GM19025 (cell line): ENCODE measurements at regions not wholly inside any gene's neighbourhood (a gene's known extent, or its start where the extent isn't known, plus 50 kb on each side); places are given as distances from the start of the nearest gene placed in this dataset.
"Not testable (repeated sequence)": the region's sequence is repeated elsewhere in the genome, so short reads cannot be mapped to it uniquely, and the experiment has no call there.

Experiments used
- ATAC-seq: cut with Tn5 transposase; IDR thresholded peaks from one replicate; pipeline ENCODE4 v1.9.1; 2021; ENCODE audit warnings: mild to moderate bottlenecking, low read depth, moderate library complexity; ENCODE audit not compliant: unreplicated experiment

DNA sequence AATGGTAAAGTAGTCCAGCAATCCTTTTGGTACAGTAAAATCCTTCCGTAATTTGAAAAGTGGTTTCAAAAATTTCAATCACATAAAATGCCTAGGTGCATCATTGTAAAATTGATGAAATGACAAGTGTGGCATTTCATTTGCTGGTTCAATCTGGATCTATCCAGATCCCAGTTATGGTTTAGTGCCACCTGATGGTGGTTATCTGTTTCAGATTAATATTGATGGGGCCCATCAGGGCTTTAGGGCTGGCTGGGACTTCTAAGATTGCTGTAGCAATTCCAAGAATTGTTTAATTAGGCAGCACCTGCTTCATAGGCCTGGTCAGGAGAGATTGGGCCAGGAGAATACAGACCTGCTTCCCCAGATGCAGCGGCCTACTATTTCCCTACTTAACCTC lies 55.5 kb upstream of the PIK3C3 start:
- ATAC-seq, result no peak

GRCh38 chr18:41893432-41893831 lies 61.6 kb upstream of the PIK3C3 start:
- ATAC-seq, result no peak

DNA sequence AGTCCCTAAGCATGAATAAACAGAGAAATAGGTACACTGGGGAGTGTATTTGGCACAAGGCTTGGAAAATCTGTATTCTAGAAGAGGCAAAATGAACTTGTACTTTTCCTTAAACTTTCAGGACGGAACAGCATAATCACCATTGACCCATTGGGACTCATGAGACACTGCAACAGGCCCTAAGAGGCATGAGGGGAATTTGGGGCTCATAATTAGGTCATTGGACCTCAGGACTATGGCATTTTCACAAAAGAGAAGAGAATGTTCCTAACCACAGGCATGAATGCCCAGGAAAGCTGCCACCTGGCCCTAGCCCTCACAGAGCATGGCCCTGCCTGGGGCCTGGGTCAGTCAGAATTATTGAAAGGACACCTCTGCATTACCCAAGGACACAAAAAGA lies 67.9 kb upstream of the PIK3C3 start:
- ATAC-seq, result no peak

GRCh38 chr18:41886126-41886807 lies 68.8 kb upstream of the PIK3C3 start:
- no peak for ATAC-seq

DNA sequence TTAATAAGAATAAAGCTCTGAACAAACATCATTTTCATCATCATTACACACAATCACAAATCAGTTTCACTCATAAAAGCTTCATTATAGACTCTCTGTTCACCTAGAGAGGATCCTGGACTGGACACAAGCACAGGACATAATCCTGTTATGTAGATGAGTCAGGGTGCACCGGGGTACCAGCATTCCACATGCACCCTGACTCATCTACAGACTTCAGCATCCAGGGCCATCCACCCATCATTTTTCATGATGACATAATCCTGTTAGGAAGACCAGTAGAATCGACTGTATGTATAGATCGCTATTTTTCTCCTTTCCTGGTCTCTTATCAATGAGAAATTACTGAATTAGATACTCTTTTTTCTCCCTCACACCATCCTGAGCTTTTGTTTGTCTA lies 73.7 kb upstream of the PIK3C3 start:
- ATAC-seq, result no peak

- ATAC-seq, result no peak
These were observed 75.8 kb upstream of the PIK3C3 start for GRCh38 chr18:41879256-41879655.

GRCh38 chr18:41875094-41875780 lies 79.8 kb upstream of the PIK3C3 start:
- no peak for ATAC-seq

GRCh38 chr18:41873730-41874129 lies 81.3 kb upstream of the PIK3C3 start:
- no peak for ATAC-seq

DNA sequence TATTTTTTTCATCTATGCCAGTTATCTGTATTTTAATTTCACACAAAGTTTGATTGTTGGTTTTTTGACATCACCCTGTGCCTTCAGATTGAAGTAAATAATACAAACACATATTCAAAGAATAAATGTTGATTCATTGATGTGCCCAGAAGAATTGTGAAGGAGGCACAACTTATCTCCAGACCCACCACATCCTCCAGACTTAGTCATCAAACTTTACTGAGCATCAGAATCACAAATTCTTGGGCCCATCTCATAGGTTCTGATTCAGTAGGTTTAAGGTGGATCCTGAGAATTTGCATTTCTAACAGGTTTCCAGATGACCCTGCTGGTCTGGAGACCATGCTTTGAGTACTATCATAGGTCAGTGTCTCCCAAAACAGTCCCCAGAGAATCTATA lies 82.8 kb upstream of the PIK3C3 start:
- no peak for ATAC-seq

- ATAC-seq, result no peak
These were observed 83.6 kb upstream of the PIK3C3 start for GRCh38 chr18:41871229-41872000.

DNA sequence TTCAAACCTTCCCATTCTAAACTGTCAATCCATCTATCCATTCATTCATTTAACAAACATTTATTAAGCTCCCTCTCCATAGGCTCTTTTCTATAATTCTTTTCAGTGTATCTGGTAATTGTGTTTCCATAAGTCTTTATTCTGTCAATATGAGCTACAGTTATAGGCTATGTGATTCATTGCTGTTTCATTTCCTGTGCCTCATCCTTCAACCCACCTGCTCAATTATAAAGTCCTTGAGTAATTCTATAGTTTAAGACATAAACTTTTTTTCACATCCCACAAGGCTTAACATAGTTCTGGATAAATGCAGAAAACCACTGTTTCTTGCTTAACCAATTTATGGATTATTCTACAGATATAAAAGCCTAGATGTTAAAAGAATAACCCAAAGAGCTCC lies 84.2 kb upstream of the PIK3C3 start:
- ATAC-seq, result no peak

DNA sequence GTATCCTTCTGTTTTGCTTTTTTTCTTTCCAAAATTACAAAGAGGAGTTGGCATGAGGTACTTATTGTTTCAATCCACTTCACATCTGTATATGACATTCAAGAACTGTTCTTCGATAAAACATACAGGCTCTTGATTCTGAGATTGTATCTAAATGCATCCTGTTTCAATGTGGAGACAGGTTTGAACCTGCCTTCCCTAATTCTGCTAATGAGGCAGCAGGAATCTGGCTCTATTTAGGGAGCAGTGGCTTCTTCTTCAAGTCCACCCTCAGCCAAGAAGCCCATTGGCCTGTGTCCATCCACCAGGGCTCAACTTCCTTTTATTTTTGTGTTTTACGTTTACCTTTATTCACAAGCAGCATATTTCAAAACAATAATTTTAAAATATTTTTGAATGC lies 84.8 kb upstream of the PIK3C3 start:
- ATAC-seq, result no peak

GRCh38 chr18:41865796-41866195 lies 89.2 kb upstream of the PIK3C3 start:
- not testable (repeated sequence) for ATAC-seq

- no peak for ATAC-seq
These were observed 90.8 kb upstream of the PIK3C3 start for GRCh38 chr18:41864216-41864615.

- no peak for ATAC-seq
These were observed 92.1 kb upstream of the PIK3C3 start for GRCh38 chr18:41862921-41863320.

GRCh38 chr18:41860987-41861386 lies 94.0 kb upstream of the PIK3C3 start:
- no peak for ATAC-seq

DNA sequence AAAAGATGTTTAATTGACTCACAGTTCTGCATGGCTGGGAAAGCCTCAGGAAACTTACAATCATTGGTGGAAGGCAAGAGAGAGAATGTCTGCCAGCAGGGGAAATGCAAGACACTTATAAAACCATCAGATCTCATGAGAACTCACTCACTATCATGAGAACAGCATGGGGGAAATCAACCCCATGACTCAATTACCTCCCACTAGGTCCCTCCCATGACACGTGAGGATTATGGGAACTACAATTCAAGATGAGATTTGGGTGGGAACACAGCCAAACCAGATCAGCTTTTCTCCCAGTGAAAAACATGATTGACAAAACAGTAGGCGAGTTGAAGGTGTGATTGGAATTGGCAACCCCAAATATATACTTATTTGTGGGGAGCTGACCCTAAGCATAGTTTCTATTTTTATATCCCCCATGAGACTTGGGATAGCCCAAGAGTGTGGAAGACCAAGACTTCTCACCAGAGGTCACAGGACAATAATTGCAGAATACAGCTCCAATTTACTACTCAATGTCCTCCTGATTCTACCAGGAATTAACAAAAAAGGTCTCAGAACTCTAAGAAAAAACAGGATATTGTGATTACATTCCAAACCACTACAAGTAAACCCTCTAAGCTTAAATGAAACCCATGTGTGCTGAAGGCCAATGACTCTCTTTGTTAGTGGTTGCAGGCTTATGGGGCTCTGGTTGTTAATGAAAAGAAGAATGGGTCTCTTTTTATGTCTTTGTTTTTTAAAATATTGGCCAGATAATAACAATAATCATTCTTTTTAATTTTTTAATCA lies 96.1 kb upstream of the PIK3C3 start:
- ATAC-seq, result no peak

DNA sequence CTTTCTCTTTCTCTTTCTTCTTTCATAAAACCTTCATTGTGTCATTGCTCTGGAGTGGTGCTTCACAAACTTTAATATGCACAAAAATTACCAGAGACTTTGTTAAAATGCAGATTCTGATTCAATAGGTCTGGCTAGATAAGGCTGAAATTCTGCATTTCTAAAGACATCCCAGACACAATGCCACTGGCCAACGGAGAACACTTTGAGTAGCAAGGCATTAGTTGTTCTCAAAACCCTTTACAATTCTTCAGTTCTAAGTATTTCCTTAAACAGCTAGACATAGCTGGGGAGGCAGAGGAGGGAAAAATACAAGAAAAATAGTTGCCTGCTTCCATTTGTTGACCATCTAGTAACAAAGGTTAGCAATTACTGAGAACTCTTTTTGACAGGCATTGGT lies 101.8 kb upstream of the PIK3C3 start:
- no peak for ATAC-seq

DNA sequence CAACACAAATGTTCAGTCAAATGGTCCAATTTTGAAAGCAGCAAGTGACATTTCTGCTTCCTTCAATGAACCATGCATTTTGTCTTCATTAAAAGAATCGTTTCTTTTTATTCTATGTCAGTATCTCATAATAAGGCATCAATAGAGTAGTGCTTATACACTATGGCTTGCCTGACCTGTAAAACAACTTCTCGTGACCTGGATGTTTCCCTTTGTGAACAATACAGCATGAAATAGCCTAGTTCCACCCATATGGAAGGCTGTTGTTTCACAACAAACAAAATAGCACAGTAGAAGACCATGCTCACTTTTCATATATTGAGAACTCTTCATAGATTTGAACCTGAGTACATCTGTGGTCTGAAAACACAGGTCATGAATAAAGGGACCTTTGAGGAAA lies 104.3 kb upstream of the PIK3C3 start:
- no peak for ATAC-seq

DNA sequence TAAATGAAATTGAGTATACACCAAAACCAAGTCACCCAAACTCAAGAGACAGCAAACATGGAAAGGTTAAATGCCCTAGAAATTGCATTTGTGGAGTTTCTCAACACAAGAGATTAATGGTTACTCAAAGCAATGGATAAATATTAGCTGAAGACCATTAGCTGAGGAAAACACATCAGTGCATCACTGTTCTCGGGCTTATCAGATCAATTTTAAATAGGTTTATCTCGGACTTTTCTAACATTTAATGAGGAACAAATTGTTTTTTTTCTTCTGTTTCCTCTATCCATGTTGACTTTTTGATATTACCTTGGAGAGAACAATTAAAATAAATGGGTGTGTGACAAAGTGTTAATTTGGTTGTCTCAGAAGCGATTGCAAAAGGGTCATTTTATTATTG lies 105.4 kb upstream of the PIK3C3 start:
- no peak for ATAC-seq

DNA sequence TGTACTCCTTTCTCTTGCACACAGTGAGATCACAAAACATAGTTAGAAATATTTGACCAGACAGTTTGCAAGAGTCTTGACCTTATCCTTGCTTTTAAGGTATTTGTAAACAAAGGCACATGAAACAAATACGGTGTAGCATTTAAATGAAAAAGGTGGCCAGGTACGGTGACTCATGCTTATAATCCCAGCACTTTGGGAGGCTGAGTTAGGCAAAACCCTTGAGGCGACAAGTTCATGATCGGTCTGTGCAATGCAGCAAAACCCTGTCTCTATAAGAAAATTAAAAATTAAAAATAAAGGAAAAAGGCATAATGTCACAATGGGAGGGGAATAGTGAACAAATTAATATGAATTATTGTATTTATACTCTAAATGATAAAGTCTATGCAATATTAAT lies 109.5 kb upstream of the PIK3C3 start:
- no peak for ATAC-seq
